ENCODE measurements at regions not wholly inside any gene's neighbourhood (a gene's known extent, or its start where the extent isn't known, plus 50 kb on each side); places are given as distances from the start of the nearest gene placed in this dataset.

GRCh38 chr22:22129387-22129786, 115.2 kb upstream of the VPREB1 start:
- H3K4me1 ChIP-seq (ENCODE audit: control insufficient read depth in 1 of 2, insufficient read depth in 2 of 2, low read length in 2 of 2), result no peaks in the 10 kb centered on the region
- H3K27me3 ChIP-seq (ENCODE audit: control insufficient read depth in 1 of 2, insufficient read depth in 2 of 2, low read length in 1 of 2), result no peaks in the 10 kb centered on the region
- no peak overlapping the region for H3K27ac ChIP-seq (ENCODE audit: low read depth in 1 of 2, low read length in 2 of 2)
- intact Hi-C loops (cut with DNase I), result no loop called here
- H3K9me3 ChIP-seq (ENCODE audit: control insufficient read depth, low read length), result no peaks in the 10 kb centered on the region
- WGBS, 2 donors, result 67 to 70% methylated on average over 3 of the region's 3 CpGs
- H3K4me3 ChIP-seq (ENCODE audit: low read length in 2 of 2), result no peak overlapping the region
- DNase-seq (no peak), ATAC-seq (ENCODE audit: low FRiP score) (no peak)
- H3K36me3 ChIP-seq (ENCODE audit: control insufficient read depth in 1 of 2, insufficient read depth in 2 of 2, low read length in 1 of 2), result no peaks in the 10 kb centered on the region

GRCh38 chr22:22128440-22128839, 116.1 kb upstream of the VPREB1 start:
- Histone ChIP-seq H3K27ac (ENCODE audit: low read depth in 1 of 2, low read length in 2 of 2) (no peak overlapping the region), H3K36me3 (ENCODE audit: control insufficient read depth in 1 of 2, insufficient read depth in 2 of 2, low read length in 1 of 2) (no peaks in the 10 kb centered on the region), H3K4me1 (ENCODE audit: control insufficient read depth in 1 of 2, insufficient read depth in 2 of 2, low read length in 2 of 2) (no peaks in the 10 kb centered on the region), H3K4me3 (ENCODE audit: low read length in 2 of 2) (no peak overlapping the region), H3K9me3 (ENCODE audit: control insufficient read depth, low read length) (no peaks in the 10 kb centered on the region), H3K27me3 (ENCODE audit: control insufficient read depth in 1 of 2, insufficient read depth in 2 of 2, low read length in 1 of 2) (no peaks in the 10 kb centered on the region)
- DNase-seq, result no peak
- intact Hi-C loops (cut with DNase I), result no loop called here
- 82 to 87% methylated on average over 2 of the region's 2 CpGs for WGBS, 2 donors
- ATAC-seq (ENCODE audit: low FRiP score), result no peak

DNA sequence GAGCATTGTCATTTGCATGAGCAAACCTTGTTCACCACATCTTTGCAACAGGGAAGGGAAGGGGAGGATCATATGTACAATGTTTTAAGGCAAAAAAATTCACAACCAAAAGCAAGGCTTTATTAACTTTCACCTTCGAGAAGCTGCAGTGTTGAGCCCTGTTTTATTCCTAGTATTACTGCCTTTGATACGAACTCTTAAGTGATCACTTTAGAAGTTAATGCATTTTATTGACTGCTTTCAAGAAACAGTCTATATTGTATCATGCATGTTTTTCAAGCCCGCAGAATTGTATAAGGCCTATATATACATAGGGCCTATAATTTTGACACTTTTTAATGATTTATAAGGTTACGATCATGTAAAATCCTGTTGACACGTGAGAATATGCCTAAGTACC, 117.5 kb upstream of the VPREB1 start:
- ATAC-seq (ENCODE audit: low FRiP score), result no peak
- Histone ChIP-seq H3K36me3 (ENCODE audit: control insufficient read depth in 1 of 2, insufficient read depth in 2 of 2, low read length in 1 of 2) (no peaks in the 10 kb centered on the region), H3K27me3 (ENCODE audit: control insufficient read depth in 1 of 2, insufficient read depth in 2 of 2, low read length in 1 of 2) (no peaks in the 10 kb centered on the region), H3K9me3 (ENCODE audit: control insufficient read depth, low read length) (no peaks in the 10 kb centered on the region), H3K27ac (ENCODE audit: low read depth in 1 of 2, low read length in 2 of 2) (no peak overlapping the region), H3K4me1 (ENCODE audit: control insufficient read depth in 1 of 2, insufficient read depth in 2 of 2, low read length in 2 of 2) (no peaks in the 10 kb centered on the region), H3K4me3 (ENCODE audit: low read length in 2 of 2) (no peak overlapping the region)
- WGBS, 2 donors, result 80 to 85% methylated on average over 5 of the region's 5 CpGs
- DNase-seq, result no peak
- intact Hi-C loops (cut with DNase I), result no loop called here

GRCh38 chr22:22125579-22126468, 118.8 kb upstream of the VPREB1 start:
- no peak overlapping the region for H3K4me3 ChIP-seq (ENCODE audit: low read length in 2 of 2)
- H3K4me1 ChIP-seq (ENCODE audit: control insufficient read depth in 1 of 2, insufficient read depth in 2 of 2, low read length in 2 of 2), result no peaks in the 10 kb centered on the region
- DNase-seq (no peak), ATAC-seq (ENCODE audit: low FRiP score) (no peak)
- WGBS, 2 donors, result 80% methylated on average over 24 of the region's 24 CpGs
- no peak overlapping the region for H3K27ac ChIP-seq (ENCODE audit: low read depth in 1 of 2, low read length in 2 of 2)
- no peaks in the 10 kb centered on the region for H3K9me3 ChIP-seq (ENCODE audit: control insufficient read depth, low read length)
- intact Hi-C loops (cut with DNase I), result no loop called here
- no peaks in the 10 kb centered on the region for H3K27me3 ChIP-seq (ENCODE audit: control insufficient read depth in 1 of 2, insufficient read depth in 2 of 2, low read length in 1 of 2)
- no peaks in the 10 kb centered on the region for H3K36me3 ChIP-seq (ENCODE audit: control insufficient read depth in 1 of 2, insufficient read depth in 2 of 2, low read length in 1 of 2)

DNA sequence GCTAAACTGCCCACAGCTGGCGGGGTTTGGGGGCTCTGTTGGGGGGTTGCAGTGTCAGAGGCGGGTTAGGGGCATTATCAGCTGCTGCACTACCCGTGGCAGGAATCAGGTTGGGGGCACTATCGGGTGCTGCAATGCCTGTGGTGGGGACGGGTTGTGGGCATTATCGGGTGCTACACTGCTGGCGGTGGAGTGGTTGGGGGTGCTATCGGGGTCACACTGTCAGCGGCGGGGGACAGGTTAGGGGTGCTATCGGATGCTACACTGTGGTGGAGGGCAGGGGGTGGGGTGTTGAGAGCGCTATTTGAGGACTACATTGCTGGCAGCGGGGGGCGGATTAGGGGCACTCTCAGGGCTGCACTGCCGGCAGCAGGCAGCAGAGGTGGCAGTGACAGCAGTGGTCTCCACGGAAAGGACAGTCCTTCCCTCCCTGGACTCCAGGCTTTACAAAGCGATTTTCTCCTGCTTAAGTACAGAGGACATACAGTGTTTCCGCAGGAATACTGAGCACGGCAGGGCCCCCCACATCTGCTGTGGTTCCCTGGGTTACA, 119.5 kb upstream of the VPREB1 start:
- H3K27ac ChIP-seq (ENCODE audit: low read depth in 1 of 2, low read length in 2 of 2), result no peak overlapping the region

DNA sequence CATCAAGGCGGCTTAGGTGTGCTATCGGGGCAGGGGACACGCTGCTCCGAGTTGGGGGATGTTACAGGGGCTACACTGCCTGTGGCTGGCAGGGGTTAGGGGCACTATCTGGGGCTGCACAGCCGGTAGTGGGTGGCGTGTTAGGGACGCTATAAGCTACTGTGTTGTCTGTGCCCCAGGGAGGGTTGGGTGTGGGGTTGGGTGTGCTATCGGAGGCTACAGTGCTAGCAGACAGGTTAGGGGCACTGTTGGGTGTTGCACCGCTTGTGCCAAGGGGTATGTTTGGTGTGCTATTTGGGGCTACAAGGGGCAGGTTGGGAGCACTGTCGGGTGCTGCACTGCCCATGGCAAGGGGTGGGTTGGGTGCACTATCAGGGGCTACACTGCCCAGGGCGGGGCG, 120.2 kb upstream of the VPREB1 start:
- intact Hi-C loops (cut with DNase I), result no loop called here
- H3K36me3 ChIP-seq (ENCODE audit: control insufficient read depth in 1 of 2, insufficient read depth in 2 of 2, low read length in 1 of 2), result no peaks in the 10 kb centered on the region
- ATAC-seq (ENCODE audit: low FRiP score) (no peak), DNase-seq (no peak)
- H3K9me3 ChIP-seq (ENCODE audit: control insufficient read depth, low read length), result no peaks in the 10 kb centered on the region
- no peak overlapping the region for H3K4me3 ChIP-seq (ENCODE audit: low read length in 2 of 2)
- no peak overlapping the region for H3K27ac ChIP-seq (ENCODE audit: low read depth in 1 of 2, low read length in 2 of 2)
- no peaks in the 10 kb centered on the region for H3K27me3 ChIP-seq (ENCODE audit: control insufficient read depth in 1 of 2, insufficient read depth in 2 of 2, low read length in 1 of 2)
- 79 to 87% methylated on average over 12 of the region's 12 CpGs for WGBS, 2 donors
- H3K4me1 ChIP-seq (ENCODE audit: control insufficient read depth in 1 of 2, insufficient read depth in 2 of 2, low read length in 2 of 2), result no peaks in the 10 kb centered on the region

More for the DNA sequence above, 119.5 kb upstream of the VPREB1 start:
- Histone ChIP-seq H3K4me3 (ENCODE audit: low read length in 2 of 2) (no peak overlapping the region), H3K4me1 (ENCODE audit: control insufficient read depth in 1 of 2, insufficient read depth in 2 of 2, low read length in 2 of 2) (no peaks in the 10 kb centered on the region), H3K27me3 (ENCODE audit: control insufficient read depth in 1 of 2, insufficient read depth in 2 of 2, low read length in 1 of 2) (no peaks in the 10 kb centered on the region), H3K9me3 (ENCODE audit: control insufficient read depth, low read length) (no peaks in the 10 kb centered on the region), H3K36me3 (ENCODE audit: control insufficient read depth in 1 of 2, insufficient read depth in 2 of 2, low read length in 1 of 2) (no peaks in the 10 kb centered on the region)
- intact Hi-C loops (cut with DNase I), result no loop called here
- ATAC-seq (ENCODE audit: low FRiP score) (no peak), DNase-seq (no peak)
- 86 to 89% methylated on average over 19 of the region's 19 CpGs for WGBS, 2 donors

GRCh38 chr22:22123960-22124278, 120.7 kb upstream of the VPREB1 start:
- DNase-seq (no peak), ATAC-seq (ENCODE audit: low FRiP score) (no peak)
- intact Hi-C loops (cut with DNase I), result no loop called here
- Histone ChIP-seq H3K9me3 (ENCODE audit: control insufficient read depth, low read length) (no peaks in the 10 kb centered on the region), H3K27ac (ENCODE audit: low read depth in 1 of 2, low read length in 2 of 2) (no peak overlapping the region), H3K4me3 (ENCODE audit: low read length in 2 of 2) (no peak overlapping the region), H3K4me1 (ENCODE audit: control insufficient read depth in 1 of 2, insufficient read depth in 2 of 2, low read length in 2 of 2) (no peaks in the 10 kb centered on the region), H3K27me3 (ENCODE audit: control insufficient read depth in 1 of 2, insufficient read depth in 2 of 2, low read length in 1 of 2) (no peaks in the 10 kb centered on the region), H3K36me3 (ENCODE audit: control insufficient read depth in 1 of 2, insufficient read depth in 2 of 2, low read length in 1 of 2) (no peaks in the 10 kb centered on the region)
- WGBS, 2 donors, result 84 to 92% methylated on average over 15 of the region's 15 CpGs

DNA sequence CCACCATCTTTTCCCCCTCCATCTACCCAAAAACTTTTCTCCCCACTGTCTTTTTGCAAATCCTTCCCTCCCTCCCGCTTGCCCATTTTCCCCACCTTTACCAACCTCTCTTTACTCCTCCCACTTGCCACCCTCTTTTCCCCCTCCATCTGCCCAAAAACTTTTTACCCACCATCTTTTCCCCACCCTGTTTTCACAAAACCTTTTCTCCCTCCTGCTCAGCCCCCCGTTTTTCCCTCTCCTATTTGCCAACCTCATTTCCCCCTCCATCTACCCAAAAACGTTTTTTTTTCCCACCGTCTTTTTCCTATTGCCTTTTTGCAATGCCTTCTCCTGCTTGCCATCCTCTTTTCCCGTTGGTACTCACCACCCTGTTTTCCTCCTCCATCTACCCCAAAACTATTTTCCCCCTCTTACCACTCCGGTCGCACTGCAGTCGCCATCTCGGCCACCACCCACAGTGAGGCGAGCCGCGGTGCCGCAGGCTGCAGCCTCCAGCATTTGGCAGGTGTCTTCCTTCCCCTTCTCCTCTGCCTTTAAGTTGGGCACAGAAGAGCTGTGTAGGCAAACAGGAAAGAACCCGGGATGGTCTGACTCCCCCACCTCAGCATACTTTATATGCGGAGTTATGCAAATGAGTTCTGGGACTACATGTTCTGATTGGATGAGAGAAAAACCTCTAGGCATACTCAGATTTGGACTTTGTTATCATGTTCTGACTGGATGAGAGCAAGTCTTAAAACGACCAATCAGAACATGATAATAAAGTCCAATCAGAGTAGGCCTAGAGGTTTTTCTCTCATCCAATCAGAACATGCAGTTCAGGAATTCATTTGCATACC, 121.2 kb upstream of the VPREB1 start:
- Histone ChIP-seq H3K27me3 (ENCODE audit: control insufficient read depth in 1 of 2, insufficient read depth in 2 of 2, low read length in 1 of 2) (no peaks in the 10 kb centered on the region), H3K36me3 (ENCODE audit: control insufficient read depth in 1 of 2, insufficient read depth in 2 of 2, low read length in 1 of 2) (no peaks in the 10 kb centered on the region), H3K4me1 (ENCODE audit: control insufficient read depth in 1 of 2, insufficient read depth in 2 of 2, low read length in 2 of 2) (no peaks in the 10 kb centered on the region), H3K27ac (ENCODE audit: low read depth in 1 of 2, low read length in 2 of 2) (no peak overlapping the region), H3K9me3 (ENCODE audit: control insufficient read depth, low read length) (no peaks in the 10 kb centered on the region), H3K4me3 (ENCODE audit: low read length in 2 of 2) (no peak overlapping the region)
- ATAC-seq (ENCODE audit: low FRiP score), result no peak
- intact Hi-C loops (cut with DNase I), result no loop called here
- no peak for DNase-seq
- 81 to 82% methylated on average over 16 of the region's 16 CpGs for WGBS, 2 donors

All from aorta (tissue), 5 donors.